B cell (primary cell): ENCODE measurements at regions not wholly inside any gene's neighbourhood (a gene's known extent, or its start where the extent isn't known, plus 50 kb on each side); places are given as distances from the start of the nearest gene placed in this dataset.

ENCODE experiments used
- ATAC-seq: fragments of 200-7000 bp; cut with Tn5 transposase; one replicate; pipeline ENCODE4 v1.10.0; 2021; ENCODE audit warnings: low read depth, mild to moderate bottlenecking, moderate number of reproducible peaks, moderate library complexity
- CTCF ChIA-PET: fragments of 350-600 bp; sonication (Branson Sonifier 250); formaldehyde crosslinking; loops from one replicate; lab custom pipeline; 2021; ENCODE audit warnings: antibody characterized with exemption, inconsistent platforms; lab: Charles Lee
- POLR2A ChIA-PET: fragments of 350-600 bp; sonication (Branson Sonifier 250); formaldehyde crosslinking; loops from one replicate; lab custom pipeline; 2021; ENCODE audit warnings: antibody characterized with exemption; lab: Charles Lee
- DNase-seq: peaks from one replicate; pipeline ENCODE4 v3.0.0; 2013
- H2AFZ ChIP-seq: 2 replicates; pipeline ENCODE4 v1.6.1; 2012; ENCODE audit warnings: mild to moderate bottlenecking, low read depth, low read length; ENCODE audit not compliant: insufficient read depth, poor library complexity, severe bottlenecking
- H3K27ac ChIP-seq, 2 donors: 1 replicate in 1 of 2; 2 replicates in 1 of 2; pipeline ENCODE4 v1.5.1; 2012 to 2013; ENCODE audit warnings: low read length in 2 of 2, mild to moderate bottlenecking in 2 of 2, moderate library complexity in 1 of 2
- H3K27me3 ChIP-seq, 4 experiments: fragments of 200-600 bp in 1 of 4; sonication (generic) in 1 of 4; replicated peaks in 1 of 4; 1 replicate in 2 of 4; 2 replicates in 2 of 4; pipeline versions ENCODE4 v1.6.1 to v1.7.0; 2013 to 2016; ENCODE audit warnings: low read length in 3 of 4, mild to moderate bottlenecking in 2 of 4, mixed read lengths in 1 of 4, moderate library complexity in 1 of 4; ENCODE audit not compliant: insufficient read depth in 4 of 4, control insufficient read depth in 3 of 4; ENCODE audit errors: control extremely low read depth in 1 of 4
- H3K36me3 ChIP-seq, 2 experiments: replicated peaks in 1 of 2; 1 replicate in 1 of 2; 2 replicates in 1 of 2; pipeline versions ENCODE4 v1.6.1 to v1.7.1; 2013; ENCODE audit warnings: low read length in 1 of 2; ENCODE audit not compliant: insufficient read depth in 2 of 2, control insufficient read depth in 1 of 2; ENCODE audit errors: control extremely low read depth in 1 of 2, extremely low read depth in 1 of 2
- H3K4me1 ChIP-seq, 2 donors: fragments of 200-600 bp in 1 of 2; sonication (generic) in 1 of 2; 1 replicate in 1 of 2; 2 replicates in 1 of 2; pipeline versions ENCODE4 v1.5.1 to v1.6.1; 2013 to 2017; ENCODE audit warnings: low read length in 2 of 2; ENCODE audit not compliant: control insufficient read depth in 2 of 2, insufficient read depth in 2 of 2
- H3K4me2 ChIP-seq: replicated peaks from 2 replicates; pipeline ENCODE3; 2012; ENCODE audit warnings: mild to moderate bottlenecking, low read depth, low read length; ENCODE audit not compliant: poor library complexity, severe bottlenecking
- H3K4me3 ChIP-seq, 5 experiments: fragments of 200-600 bp in 1 of 5; sonication (generic) in 1 of 5; 1 replicate in 3 of 5; 2 replicates in 2 of 5; pipeline versions ENCODE4 v1.5.1 to v1.7.0; 2011 to 2016; ENCODE audit warnings: low read length in 4 of 5, mild to moderate bottlenecking in 4 of 5, low read depth in 2 of 5, control low read depth in 1 of 5, moderate library complexity in 1 of 5; ENCODE audit not compliant: insufficient read depth in 1 of 5; ENCODE audit errors: control extremely low read depth in 1 of 5, extremely low read depth in 1 of 5
- H3K79me2 ChIP-seq: fragments of 200-600 bp; sonication (generic); one replicate; pipeline ENCODE4 v1.6.0; 2016; ENCODE audit warnings: low read length; ENCODE audit not compliant: control insufficient read depth, insufficient read depth
- H3K9ac ChIP-seq: fragments of 200-600 bp; sonication (generic); 2 replicates; pipeline ENCODE4 v1.6.1; 2017; ENCODE audit warnings: mild to moderate bottlenecking, low read length, moderate library complexity
- H3K9me3 ChIP-seq, 3 donors: one replicate each; pipeline versions ENCODE4 v1.6.1 to v1.7.1; 2013; ENCODE audit warnings: low read length in 2 of 3; ENCODE audit not compliant: control insufficient read depth in 2 of 3, insufficient read depth in 1 of 3; ENCODE audit errors: control extremely low read depth in 1 of 3
- H4K20me1 ChIP-seq: 2 replicates; pipeline ENCODE4 v1.6.0; 2012; ENCODE audit warnings: mild to moderate bottlenecking, low read length; ENCODE audit not compliant: insufficient read depth, control insufficient read depth, poor library complexity, severe bottlenecking
- H3K27ac Mint-ChIP-seq: one replicate; pipeline ENCODE4 v1.8.0; 2021; ENCODE audit warnings: mixed read lengths
- H3K27me3 Mint-ChIP-seq: one replicate; pipeline ENCODE4 v1.8.0; 2021; ENCODE audit warnings: mixed read lengths
- H3K4me1 Mint-ChIP-seq: one replicate; pipeline ENCODE4 v1.8.0; 2021; ENCODE audit warnings: mixed read lengths
- H3K4me3 Mint-ChIP-seq: one replicate; pipeline ENCODE4 v1.8.0; 2021; ENCODE audit warnings: mixed read lengths
- H3K9me3 Mint-ChIP-seq: one replicate; pipeline ENCODE4 v1.8.0; 2022; ENCODE audit warnings: mixed read lengths; ENCODE audit not compliant: insufficient read depth
- EZH2 ChIP-seq: IDR thresholded peaks from 2 replicates; pipeline ENCODE4 v1.6.1; 2012; ENCODE audit warnings: borderline replicate concordance, low read depth, mild to moderate bottlenecking, moderate library complexity, low read length; ENCODE audit not compliant: insufficient read depth, poor library complexity, severe bottlenecking
- WGBS: methylation state at CpG from one replicate; pipeline ENCODE4 v1.1.5; 2013; ENCODE audit warnings: missing lambda C conversion rate; ENCODE audit not compliant: insufficient coverage; 5-methylcytosine and 5-hydroxymethylcytosine counted together
- intact Hi-C: fragments of 100-400 bp; cut with micrococcal nuclease; formaldehyde crosslinking; loops from one replicate; pipeline ENCODE4 v1.10.0; 2022
- TF ChIP-seq, protein P1 (sequence below): fragments of 200-600 bp; IDR thresholded peaks from one replicate; pipeline ENCODE4 v1.8.0; 2022; ENCODE audit warnings: antibody characterized with exemption, mild to moderate bottlenecking

DNA sequence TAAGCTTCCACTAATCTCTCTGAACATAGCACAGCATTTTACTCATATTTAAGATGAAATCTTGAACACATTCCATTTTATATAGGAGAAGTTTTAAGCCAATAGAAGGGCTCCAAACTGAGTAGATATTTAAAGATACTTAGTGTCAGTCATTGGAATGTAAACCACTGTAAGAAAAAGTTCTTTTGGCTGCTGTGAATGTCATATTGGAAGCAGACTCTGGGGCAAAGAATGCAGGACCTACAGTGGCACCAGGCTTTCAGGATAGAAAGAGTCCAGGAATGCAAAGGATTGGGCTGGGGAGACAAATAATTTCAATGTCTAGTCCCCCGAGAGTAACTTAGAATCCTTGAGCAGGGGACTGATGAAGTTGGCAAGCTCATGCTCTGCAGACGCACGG, 1047.7 kb downstream of the STIM2 start:
- no peak overlapping the region for H2AFZ ChIP-seq
- H4K20me1 ChIP-seq, result no peaks in the 10 kb centered on the region
- 90% methylated on average over 1 of the region's 3 CpGs for WGBS
- Mint-ChIP-seq H3K9me3 (peaks cover 2% of the 10 kb centered on the region), H3K4me1 (no peaks in the 10 kb centered on the region), H3K27me3 (no peaks in the 10 kb centered on the region), H3K27ac (no peak overlapping the region), H3K4me3 (no peak overlapping the region)
- DNase-seq (no peak), ATAC-seq (no peak)
- intact Hi-C loops, result no loop called here
- no peaks in the 10 kb centered on the region for H3K79me2 ChIP-seq
- H3K36me3 ChIP-seq, result no peaks in the 10 kb centered on the region
- no peaks in the 10 kb centered on the region for H3K9me3 ChIP-seq
- no peak overlapping the region for H3K9ac ChIP-seq
- CTCF ChIA-PET, result no interaction called here
- TF ChIP-seq EZH2, result no peak
- TF ChIP-seq, protein P1, sequence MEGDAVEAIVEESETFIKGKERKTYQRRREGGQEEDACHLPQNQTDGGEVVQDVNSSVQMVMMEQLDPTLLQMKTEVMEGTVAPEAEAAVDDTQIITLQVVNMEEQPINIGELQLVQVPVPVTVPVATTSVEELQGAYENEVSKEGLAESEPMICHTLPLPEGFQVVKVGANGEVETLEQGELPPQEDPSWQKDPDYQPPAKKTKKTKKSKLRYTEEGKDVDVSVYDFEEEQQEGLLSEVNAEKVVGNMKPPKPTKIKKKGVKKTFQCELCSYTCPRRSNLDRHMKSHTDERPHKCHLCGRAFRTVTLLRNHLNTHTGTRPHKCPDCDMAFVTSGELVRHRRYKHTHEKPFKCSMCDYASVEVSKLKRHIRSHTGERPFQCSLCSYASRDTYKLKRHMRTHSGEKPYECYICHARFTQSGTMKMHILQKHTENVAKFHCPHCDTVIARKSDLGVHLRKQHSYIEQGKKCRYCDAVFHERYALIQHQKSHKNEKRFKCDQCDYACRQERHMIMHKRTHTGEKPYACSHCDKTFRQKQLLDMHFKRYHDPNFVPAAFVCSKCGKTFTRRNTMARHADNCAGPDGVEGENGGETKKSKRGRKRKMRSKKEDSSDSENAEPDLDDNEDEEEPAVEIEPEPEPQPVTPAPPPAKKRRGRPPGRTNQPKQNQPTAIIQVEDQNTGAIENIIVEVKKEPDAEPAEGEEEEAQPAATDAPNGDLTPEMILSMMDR, result no peak
- no peak overlapping the region for H3K27ac ChIP-seq
- no peaks in the 10 kb centered on the region for H3K27me3 ChIP-seq
- POLR2A ChIA-PET, result no interaction called here
- H3K4me1 ChIP-seq, result no peaks in the 10 kb centered on the region
- H3K4me2 ChIP-seq, result no peak overlapping the region
- no peak overlapping the region for H3K4me3 ChIP-seq

DNA sequence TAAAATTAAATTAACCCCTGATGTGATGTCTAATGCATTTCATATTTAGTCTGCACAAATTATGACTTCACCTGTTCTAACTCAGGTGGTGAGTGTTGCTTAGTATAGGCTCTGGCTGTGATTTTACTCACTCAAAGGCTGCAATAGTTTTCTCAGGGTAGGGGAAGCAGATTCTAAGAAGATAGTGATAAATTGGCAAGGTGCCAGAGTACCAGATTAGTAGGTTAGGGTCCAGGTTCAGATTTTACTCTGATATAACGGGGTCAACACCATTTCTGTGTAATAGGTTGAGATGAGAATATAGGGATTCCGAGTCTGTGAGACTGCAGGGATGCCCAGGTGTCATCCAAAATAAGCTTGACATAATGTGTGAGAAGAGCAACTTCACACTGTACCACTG, 1049.6 kb downstream of the STIM2 start:
- DNase-seq (no peak), ATAC-seq (no peak)
- Histone ChIP-seq H3K79me2 (no peaks in the 10 kb centered on the region), H4K20me1 (no peaks in the 10 kb centered on the region), H3K36me3 (no peaks in the 10 kb centered on the region), H3K4me2 (no peak overlapping the region), H3K4me3 (no peak overlapping the region), H3K4me1 (no peaks in the 10 kb centered on the region), H3K9ac (no peak overlapping the region), H2AFZ (no peak overlapping the region), H3K9me3 (no peaks in the 10 kb centered on the region), H3K27ac (no peak overlapping the region), H3K27me3 (no peaks in the 10 kb centered on the region)
- intact Hi-C loops, result no loop called here
- H3K27me3 Mint-ChIP-seq, result no peaks in the 10 kb centered on the region
- H3K27ac Mint-ChIP-seq, result no peak overlapping the region
- H3K4me3 Mint-ChIP-seq, result no peak overlapping the region
- POLR2A ChIA-PET, result no interaction called here
- no peaks in the 10 kb centered on the region for H3K4me1 Mint-ChIP-seq
- WGBS, result 0% methylated on average over 1 of the region's 2 CpGs
- peaks cover 4% of the 10 kb centered on the region for H3K9me3 Mint-ChIP-seq
- TF ChIP-seq EZH2, result no peak
- TF ChIP-seq, protein P1, result no peak
- CTCF ChIA-PET, result no interaction called here
